ENCODE measurements at regions not wholly inside any gene's neighbourhood (a gene's known extent, or its start where the extent isn't known, plus 50 kb on each side); places are given as distances from the start of the nearest gene placed in this dataset.
"Not testable (repeated sequence)": the region's sequence is repeated elsewhere in the genome, so short reads cannot be mapped to it uniquely, and the experiment has no call there.

GRCh38 chr2:114122930-114123329 lies 233.0 kb downstream of the ACTR3 start:
- Histone ChIP-seq H3K4me3 (ENCODE audit: low read depth, low read length) (no peak overlapping the region), H3K36me3 (ENCODE audit: control insufficient read depth, insufficient read depth, low read length) (no peaks in the 10 kb centered on the region), H3K27me3 (ENCODE audit: control insufficient read depth, insufficient read depth, low read length) (no peaks in the 10 kb centered on the region)
- DNase-seq (ENCODE audit: low read depth) (no peak), FAIRE-seq (peak; percentile 55)
- TF ChIP-seq, protein P1, sequence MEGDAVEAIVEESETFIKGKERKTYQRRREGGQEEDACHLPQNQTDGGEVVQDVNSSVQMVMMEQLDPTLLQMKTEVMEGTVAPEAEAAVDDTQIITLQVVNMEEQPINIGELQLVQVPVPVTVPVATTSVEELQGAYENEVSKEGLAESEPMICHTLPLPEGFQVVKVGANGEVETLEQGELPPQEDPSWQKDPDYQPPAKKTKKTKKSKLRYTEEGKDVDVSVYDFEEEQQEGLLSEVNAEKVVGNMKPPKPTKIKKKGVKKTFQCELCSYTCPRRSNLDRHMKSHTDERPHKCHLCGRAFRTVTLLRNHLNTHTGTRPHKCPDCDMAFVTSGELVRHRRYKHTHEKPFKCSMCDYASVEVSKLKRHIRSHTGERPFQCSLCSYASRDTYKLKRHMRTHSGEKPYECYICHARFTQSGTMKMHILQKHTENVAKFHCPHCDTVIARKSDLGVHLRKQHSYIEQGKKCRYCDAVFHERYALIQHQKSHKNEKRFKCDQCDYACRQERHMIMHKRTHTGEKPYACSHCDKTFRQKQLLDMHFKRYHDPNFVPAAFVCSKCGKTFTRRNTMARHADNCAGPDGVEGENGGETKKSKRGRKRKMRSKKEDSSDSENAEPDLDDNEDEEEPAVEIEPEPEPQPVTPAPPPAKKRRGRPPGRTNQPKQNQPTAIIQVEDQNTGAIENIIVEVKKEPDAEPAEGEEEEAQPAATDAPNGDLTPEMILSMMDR (IDR thresholded peaks at IDR 0.05; ENCODE audit: insufficient read depth, low read length, severe bottlenecking): no peak

GRCh38 chr2:114123925-114124324 lies 234.0 kb downstream of the ACTR3 start:
- FAIRE-seq (no peak), DNase-seq (ENCODE audit: low read depth) (no peak)
- TF ChIP-seq, protein P1 (IDR thresholded peaks at IDR 0.05; ENCODE audit: insufficient read depth, low read length, severe bottlenecking): no peak
- Histone ChIP-seq H3K27me3 (ENCODE audit: control insufficient read depth, insufficient read depth, low read length) (no peaks in the 10 kb centered on the region), H3K4me3 (ENCODE audit: low read depth, low read length) (no peak overlapping the region), H3K36me3 (ENCODE audit: control insufficient read depth, insufficient read depth, low read length) (no peaks in the 10 kb centered on the region)

DNA sequence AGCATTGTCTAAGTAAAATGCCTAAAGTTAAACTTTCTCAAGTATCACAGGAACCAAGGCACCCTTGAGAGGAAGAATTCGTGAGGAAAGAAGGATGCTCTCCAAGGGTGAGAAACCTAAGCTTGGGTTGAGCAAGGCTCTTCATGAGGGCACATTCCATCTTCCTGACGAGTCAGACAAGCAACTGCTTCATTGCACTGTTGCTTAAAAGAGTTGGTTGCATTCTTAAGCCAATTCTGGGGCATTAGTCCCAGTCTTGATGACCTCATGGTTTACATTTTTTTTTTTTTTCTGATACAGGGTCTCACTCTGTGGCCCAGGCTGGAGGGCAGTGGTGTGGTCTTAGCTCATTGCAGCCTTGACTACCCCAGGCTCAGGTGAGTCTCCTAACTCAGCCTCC lies 237.5 kb downstream of the ACTR3 start:
- H3K4me3 ChIP-seq (ENCODE audit: low read depth, low read length): no peak overlapping the region
- TF ChIP-seq, protein P1 (IDR thresholded peaks at IDR 0.05; ENCODE audit: insufficient read depth, low read length, severe bottlenecking): no peak
- H3K36me3 ChIP-seq (ENCODE audit: control insufficient read depth, insufficient read depth, low read length): no peaks in the 10 kb centered on the region
- DNase-seq (ENCODE audit: low read depth) (peak; percentile 17), FAIRE-seq (no peak)
- H3K27me3 ChIP-seq (ENCODE audit: control insufficient read depth, insufficient read depth, low read length): no peaks in the 10 kb centered on the region

- Histone ChIP-seq H3K36me3 (ENCODE audit: control insufficient read depth, insufficient read depth, low read length) (no peaks in the 10 kb centered on the region), H3K27me3 (ENCODE audit: control insufficient read depth, insufficient read depth, low read length) (no peaks in the 10 kb centered on the region), H3K4me3 (ENCODE audit: low read depth, low read length) (no peak overlapping the region)
- DNase-seq (ENCODE audit: low read depth): no peak
- TF ChIP-seq, protein P1 (IDR thresholded peaks at IDR 0.05; ENCODE audit: insufficient read depth, low read length, severe bottlenecking): no peak
- no peak for FAIRE-seq
Observed at GRCh38 chr2:114128263-114128662, 238.4 kb downstream of the ACTR3 start.

- DNase-seq (ENCODE audit: low read depth) (no peak), FAIRE-seq (no peak)
- TF ChIP-seq, protein P1 (IDR thresholded peaks at IDR 0.05; ENCODE audit: insufficient read depth, low read length, severe bottlenecking): no peak
- Histone ChIP-seq H3K36me3 (ENCODE audit: control insufficient read depth, insufficient read depth, low read length) (no peaks in the 10 kb centered on the region), H3K4me3 (ENCODE audit: low read depth, low read length) (no peak overlapping the region), H3K27me3 (ENCODE audit: control insufficient read depth, insufficient read depth, low read length) (no peaks in the 10 kb centered on the region)
Observed at GRCh38 chr2:114128725-114129124, 238.8 kb downstream of the ACTR3 start.

GRCh38 chr2:114132050-114132449 lies 242.2 kb downstream of the ACTR3 start:
- H3K27me3 ChIP-seq (ENCODE audit: control insufficient read depth, insufficient read depth, low read length); DNase-seq (ENCODE audit: low read depth); H3K36me3 ChIP-seq (ENCODE audit: control insufficient read depth, insufficient read depth, low read length); H3K4me3 ChIP-seq (ENCODE audit: low read depth, low read length); FAIRE-seq: not testable (repeated sequence)

Data from bronchial epithelial cell (primary cell).